Mammary epithelial cell (primary cell): ENCODE measurements at regions not wholly inside any gene's neighbourhood (a gene's known extent, or its start where the extent isn't known, plus 50 kb on each side); places are given as distances from the start of the nearest gene placed in this dataset.

Experiments
- EZH2 ChIP-seq: IDR thresholded peaks from 2 replicates; pipeline ENCODE4 v1.6.1; 2012; ENCODE audit warnings: low read length, inconsistent platforms, borderline replicate concordance
- TF ChIP-seq, protein P1 (sequence below), 2 donors: IDR thresholded peaks in 1 of 2; conservative IDR thresholded peaks in 1 of 2; 2 replicates each; pipeline ENCODE4 v1.5.1; 2011 to 2012; ENCODE audit warnings: inconsistent platforms in 2 of 2, low read length in 2 of 2, mild to moderate bottlenecking in 2 of 2, control low read depth in 1 of 2, low read depth in 1 of 2; ENCODE audit not compliant: insufficient read depth in 1 of 2; ENCODE audit errors: extremely low read depth in 1 of 2

DNA sequence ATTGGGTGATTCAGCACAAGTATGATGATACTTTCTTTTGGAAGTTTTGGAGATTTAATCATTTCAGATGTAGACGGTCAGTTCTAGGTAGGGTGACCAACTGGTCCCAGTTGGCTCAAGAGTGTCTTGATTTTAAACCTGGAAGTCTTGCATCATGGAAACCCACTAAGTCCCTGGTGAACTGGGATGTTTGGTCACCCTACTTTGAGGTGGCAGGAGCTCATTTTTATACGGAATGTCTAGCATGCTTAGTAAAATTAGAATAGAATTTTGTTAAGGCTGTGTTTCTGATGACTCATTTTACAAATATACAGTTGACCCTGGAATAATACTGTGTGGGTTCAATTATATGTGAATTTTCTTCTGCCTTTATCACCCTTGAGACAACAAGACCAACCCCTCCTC lies 61.5 kb upstream of the DOCK10 start:
- TF ChIP-seq, protein P1, sequence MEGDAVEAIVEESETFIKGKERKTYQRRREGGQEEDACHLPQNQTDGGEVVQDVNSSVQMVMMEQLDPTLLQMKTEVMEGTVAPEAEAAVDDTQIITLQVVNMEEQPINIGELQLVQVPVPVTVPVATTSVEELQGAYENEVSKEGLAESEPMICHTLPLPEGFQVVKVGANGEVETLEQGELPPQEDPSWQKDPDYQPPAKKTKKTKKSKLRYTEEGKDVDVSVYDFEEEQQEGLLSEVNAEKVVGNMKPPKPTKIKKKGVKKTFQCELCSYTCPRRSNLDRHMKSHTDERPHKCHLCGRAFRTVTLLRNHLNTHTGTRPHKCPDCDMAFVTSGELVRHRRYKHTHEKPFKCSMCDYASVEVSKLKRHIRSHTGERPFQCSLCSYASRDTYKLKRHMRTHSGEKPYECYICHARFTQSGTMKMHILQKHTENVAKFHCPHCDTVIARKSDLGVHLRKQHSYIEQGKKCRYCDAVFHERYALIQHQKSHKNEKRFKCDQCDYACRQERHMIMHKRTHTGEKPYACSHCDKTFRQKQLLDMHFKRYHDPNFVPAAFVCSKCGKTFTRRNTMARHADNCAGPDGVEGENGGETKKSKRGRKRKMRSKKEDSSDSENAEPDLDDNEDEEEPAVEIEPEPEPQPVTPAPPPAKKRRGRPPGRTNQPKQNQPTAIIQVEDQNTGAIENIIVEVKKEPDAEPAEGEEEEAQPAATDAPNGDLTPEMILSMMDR (conservative IDR thresholded peaks at IDR 0.05 in 1 of 2, IDR thresholded peaks at IDR 0.05 in 1 of 2; ENCODE audit: extremely low read depth in 1 of 2, insufficient read depth in 1 of 2, low read depth in 1 of 2, low read length in 2 of 2) = no peak
- no peak for TF ChIP-seq EZH2
